Activated CD8-positive, alpha-beta memory T cell treated with anti-CD3 and anti-CD28 coated beads for 48 hours (primary cell): ENCODE measurements at regions not wholly inside any gene's neighbourhood (a gene's known extent, or its start where the extent isn't known, plus 50 kb on each side); places are given as distances from the start of the nearest gene placed in this dataset.
"Not testable (repeated sequence)": the region's sequence is repeated elsewhere in the genome, so short reads cannot be mapped to it uniquely, and the experiment has no call there.

Source experiments
- DNase-seq, 3 experiments: peaks; one replicate each; pipeline ENCODE4 v3.0.0-alpha.2; 2020; ENCODE audit warnings: low read depth in 2 of 3, low spot score in 2 of 3

- no peak for DNase-seq
These were observed 162.9 kb upstream of the WWC1 start for GRCh38 chr5:168128557-168128956.

- no peak for DNase-seq
These were observed 159.9 kb upstream of the WWC1 start for GRCh38 chr5:168131519-168131918.

DNA sequence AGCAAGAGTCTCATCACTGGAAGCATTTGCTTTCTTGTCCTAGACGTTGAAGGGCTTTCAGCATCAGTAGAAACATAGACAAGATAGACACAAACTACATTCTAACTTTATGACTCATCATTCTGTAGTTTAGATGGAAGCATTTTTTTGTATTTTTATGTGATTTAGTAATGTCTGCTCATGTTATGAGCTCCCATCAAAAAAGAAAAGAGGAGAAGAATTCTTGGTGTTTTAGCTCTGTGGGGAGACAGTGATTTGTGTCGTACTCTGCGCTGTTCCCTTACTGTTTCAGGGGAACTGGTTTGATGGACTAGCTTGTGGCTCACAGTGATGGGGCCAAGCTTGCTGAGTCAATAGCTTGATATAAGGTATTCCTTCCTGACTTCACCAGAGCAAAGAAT lies 159.2 kb upstream of the WWC1 start:
- no peak for DNase-seq

DNA sequence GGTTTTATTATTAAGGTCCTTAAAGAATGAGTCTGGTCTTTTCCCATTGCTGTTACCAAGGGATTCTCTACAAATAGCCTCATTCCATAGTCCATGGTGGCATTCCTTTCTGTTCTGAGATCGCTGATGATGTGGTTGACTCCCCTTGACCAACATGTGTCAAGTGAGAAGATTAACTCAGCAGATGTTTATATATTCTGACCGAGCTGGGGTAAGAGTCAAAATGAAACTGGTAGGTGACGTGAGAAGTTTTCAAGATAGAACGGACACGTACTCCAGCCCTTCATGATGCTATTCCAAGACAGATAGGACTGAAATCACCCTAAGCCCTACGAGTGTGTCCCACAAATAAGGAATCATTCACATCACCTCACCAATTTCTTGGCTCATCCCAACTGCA lies 155.5 kb upstream of the WWC1 start:
- DNase-seq = no peak

DNA sequence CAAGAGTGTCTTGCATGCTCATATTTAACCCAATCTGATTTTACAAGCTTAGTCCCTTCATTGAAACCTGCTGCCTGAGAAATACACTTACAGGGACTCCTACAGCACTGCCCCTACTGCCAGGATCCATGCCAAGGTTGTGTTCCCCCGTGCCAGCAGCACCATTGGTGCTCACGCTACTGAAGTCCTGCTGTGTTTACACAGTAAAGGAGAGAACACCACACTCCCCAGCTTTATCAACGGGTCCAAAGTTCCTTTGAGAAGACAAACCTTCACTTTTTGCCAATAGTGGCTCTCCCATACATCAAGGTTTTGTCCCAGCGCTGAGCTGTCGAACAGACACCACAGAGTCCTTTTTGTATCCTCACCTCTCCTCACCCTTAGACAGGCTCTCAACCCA lies 155.1 kb upstream of the WWC1 start:
- DNase-seq = no peak

DNA sequence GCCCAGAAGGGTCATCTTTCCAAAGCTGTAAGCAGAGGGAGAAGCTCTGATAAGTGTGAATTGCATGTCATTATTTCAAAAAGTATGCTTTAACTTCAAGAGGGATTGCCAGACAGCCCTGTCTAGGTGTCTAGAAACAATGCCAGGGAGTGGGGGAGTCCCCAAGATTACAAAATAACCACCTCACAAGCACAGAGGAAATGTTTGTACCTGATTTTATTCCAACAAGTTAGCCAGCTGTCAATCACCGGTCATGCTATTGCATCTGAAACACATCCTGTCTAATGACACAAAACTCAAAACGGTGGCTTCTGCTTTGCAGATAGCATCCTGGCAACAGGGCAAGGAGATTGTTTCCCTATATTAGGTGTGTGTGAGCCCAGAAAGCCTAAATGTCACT lies 154.2 kb upstream of the WWC1 start:
- no peak for DNase-seq

- no peak for DNase-seq
These were observed 151.2 kb upstream of the WWC1 start for GRCh38 chr5:168140241-168140640.

DNA sequence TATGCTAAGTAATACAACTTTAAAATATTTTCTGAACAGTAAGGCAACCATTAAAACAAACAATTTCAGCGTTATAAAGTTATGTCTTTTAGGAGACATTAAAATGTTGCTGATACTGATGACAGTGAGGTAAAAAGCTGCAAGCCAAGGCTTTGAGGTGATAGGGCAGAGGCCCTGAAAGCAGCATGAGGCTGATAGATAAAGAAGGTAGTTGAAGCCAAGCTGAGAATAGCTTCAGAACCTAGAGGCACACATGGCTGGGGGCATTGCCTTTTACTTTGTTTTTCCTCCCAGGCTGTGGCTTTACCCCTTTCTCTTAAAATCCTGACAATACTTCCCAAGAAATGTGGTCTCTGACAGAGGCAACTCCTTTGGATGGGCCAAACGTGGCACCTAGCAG lies 149.0 kb upstream of the WWC1 start:
- no peak for DNase-seq

GRCh38 chr5:168143521-168143920 lies 147.9 kb upstream of the WWC1 start:
- DNase-seq = not testable (repeated sequence)

GRCh38 chr5:168147106-168147505 lies 144.3 kb upstream of the WWC1 start:
- DNase-seq = no peak

- DNase-seq = no peak
These were observed 143.7 kb upstream of the WWC1 start for GRCh38 chr5:168147568-168148360.

DNA sequence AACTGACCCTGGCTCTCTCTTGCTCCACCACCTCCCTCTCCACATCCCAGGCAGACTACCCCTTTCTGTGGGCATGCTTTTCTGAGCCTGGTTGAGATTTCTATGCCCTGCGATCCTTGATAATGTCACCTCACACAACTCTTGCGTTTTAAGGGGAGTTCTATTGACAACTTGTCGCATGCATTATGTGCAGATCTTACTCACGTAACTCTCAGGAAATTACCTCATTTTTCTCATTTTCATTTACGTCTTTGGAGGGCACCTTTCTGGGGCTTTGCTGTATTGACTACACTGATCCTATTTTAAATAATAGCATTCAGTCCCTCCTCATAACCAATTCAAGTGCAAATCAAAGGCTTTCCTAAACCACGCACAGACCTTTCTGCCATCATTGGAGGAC lies 140.4 kb upstream of the WWC1 start:
- DNase-seq = no peak

GRCh38 chr5:168152660-168153059 lies 138.8 kb upstream of the WWC1 start:
- no peak for DNase-seq

GRCh38 chr5:168153263-168153875 lies 138.1 kb upstream of the WWC1 start:
- DNase-seq = no peak

- no peak for DNase-seq
These were observed 137.6 kb upstream of the WWC1 start for GRCh38 chr5:168153876-168154270.

DNA sequence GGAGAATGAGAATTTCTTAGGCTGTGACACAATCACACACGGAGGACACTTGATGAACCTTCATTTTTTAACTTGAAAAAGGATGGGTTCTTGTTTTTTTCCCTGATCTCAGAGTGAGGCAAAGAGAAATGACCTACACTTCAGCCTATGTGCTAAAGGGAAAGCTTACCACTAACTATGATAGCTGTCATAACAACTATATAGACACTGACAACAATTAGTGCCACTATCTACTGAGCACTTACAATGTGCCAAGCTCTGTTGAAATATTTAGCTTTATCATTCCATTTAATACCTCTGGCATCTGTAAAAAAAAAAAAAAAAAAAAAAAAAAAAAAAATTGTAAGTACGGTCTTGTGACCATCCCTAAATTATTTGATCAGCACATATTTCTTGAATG lies 135.9 kb upstream of the WWC1 start:
- no peak for DNase-seq

DNA sequence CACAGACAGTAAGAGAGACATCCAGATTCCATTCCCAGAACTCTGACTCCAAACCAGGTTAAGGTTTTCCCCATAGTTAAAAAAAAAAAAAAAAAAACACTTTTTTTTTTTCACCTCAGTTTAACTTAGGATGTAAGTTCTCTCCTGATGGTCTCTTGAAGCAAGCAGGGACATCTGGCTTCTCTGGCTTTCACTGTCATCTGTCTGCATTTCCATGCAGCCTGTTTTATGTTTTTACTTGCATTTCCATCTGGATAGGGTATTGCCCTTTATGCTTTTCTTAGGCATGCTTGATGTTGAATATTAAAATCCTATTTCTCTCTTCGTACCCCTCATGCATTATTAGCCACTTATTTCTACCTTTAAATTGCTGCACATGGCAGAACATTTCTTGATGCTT lies 135.3 kb upstream of the WWC1 start:
- DNase-seq = no peak

DNA sequence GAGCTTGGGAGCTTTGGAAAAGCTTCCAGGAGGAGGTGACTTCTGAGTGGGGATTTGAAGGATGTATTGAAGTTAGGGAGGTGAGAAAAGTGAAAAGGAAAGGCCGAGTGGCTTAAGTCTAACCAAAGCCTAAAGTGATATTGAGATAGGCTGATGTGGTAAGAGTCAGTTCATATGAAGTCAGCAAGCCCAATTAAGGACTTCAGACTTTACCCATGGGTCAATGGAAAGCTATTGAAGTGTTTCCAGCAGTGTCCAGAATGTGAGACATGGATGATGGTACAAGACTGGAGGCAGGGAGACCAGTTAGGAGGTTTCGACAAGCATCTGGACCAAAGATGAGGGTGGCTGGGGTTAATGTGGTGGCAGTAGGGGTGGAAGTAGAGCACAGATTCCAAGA lies 134.3 kb upstream of the WWC1 start:
- DNase-seq = no peak

GRCh38 chr5:168159425-168159824 lies 132.0 kb upstream of the WWC1 start:
- DNase-seq = no peak

GRCh38 chr5:168162464-168162863 lies 129.0 kb upstream of the WWC1 start:
- DNase-seq = no peak

DNA sequence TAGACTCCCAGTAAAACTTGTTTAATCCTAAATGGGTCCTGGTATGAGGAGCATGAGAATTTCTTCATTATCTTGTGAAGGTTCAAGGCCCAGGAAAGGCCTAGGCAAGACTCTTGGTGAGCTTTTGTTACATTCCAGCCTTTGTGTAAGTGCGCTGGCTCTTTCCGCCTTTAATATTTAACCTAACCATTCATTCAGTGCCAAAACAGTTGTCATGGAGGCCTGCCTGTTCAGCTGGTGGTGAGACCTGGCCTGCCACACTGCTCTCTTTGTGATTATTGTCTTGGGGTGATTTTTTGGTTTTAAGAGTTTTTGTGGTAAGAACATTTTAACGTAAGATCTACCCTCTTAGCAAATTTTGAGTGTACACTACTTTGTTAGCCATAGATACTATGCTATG lies 127.5 kb upstream of the WWC1 start:
- no peak for DNase-seq

DNA sequence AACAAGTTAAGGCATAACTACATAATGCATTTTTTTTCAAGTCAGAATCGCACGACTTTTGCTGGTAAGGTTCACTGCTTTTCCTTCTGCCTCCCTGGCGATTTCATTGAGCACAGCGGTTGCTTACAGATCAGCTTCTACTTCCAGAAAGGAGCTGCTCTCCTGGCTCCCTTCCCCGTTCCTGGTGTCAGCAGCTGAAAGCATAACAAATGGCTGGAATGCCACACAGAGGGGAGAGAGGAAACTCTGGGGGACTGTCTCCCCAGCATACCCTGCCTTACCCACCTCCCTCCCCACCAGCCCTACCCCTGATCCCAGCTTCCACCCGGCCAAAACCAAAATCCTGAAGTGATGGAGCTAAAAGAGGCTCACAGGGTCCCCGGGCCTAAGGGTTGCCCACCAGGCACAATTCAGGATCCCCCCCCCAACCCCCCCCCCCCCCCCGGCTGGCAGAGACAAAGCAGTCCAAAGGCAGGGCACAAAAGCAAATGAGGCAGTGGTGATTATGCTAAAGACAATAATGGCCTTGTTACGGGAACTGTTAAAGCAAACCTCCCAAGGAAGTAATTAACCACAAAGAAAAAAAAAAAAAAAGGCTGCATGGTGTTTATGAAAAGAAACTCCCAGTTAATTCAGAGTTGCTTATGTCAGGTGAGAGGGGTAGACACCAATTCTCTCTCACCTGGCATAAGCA lies 126.1 kb upstream of the WWC1 start:
- DNase-seq = no peak
